PFSK-1 (cell line): ENCODE measurements at regions not wholly inside any gene's neighbourhood (a gene's known extent, or its start where the extent isn't known, plus 50 kb on each side); places are given as distances from the start of the nearest gene placed in this dataset.

ENCODE experiments used
- FOXP2 ChIP-seq: optimal IDR thresholded peaks from 2 replicates; pipeline ENCODE3; 2011; ENCODE audit warnings: borderline replicate concordance, control low read depth, inconsistent platforms; ENCODE audit not compliant: insufficient read depth; ENCODE audit errors: extremely low read length, extremely low read depth
- POLR2AphosphoS5 ChIP-seq: IDR thresholded peaks from 2 replicates; pipeline ENCODE4 v1.6.1; 2012; ENCODE audit warnings: low read depth, mild to moderate bottlenecking, control low read depth, low read length, moderate library complexity
- SIN3A ChIP-seq: IDR thresholded peaks from 2 replicates; pipeline ENCODE4 v1.6.1; 2012; ENCODE audit warnings: mild to moderate bottlenecking, low read length, moderate library complexity, borderline replicate concordance; ENCODE audit not compliant: insufficient read depth
- TAF1 ChIP-seq: IDR thresholded peaks from 2 replicates; pipeline ENCODE4 v1.6.1; 2012; ENCODE audit warnings: low read length, control low read depth, borderline replicate concordance; ENCODE audit not compliant: insufficient read depth
- TF ChIP-seq, protein P1 (sequence below), 2 experiments: IDR thresholded peaks; 2 replicates each; pipeline versions ENCODE4 v1.6.1 to v1.8.0; 2011 to 2012; ENCODE audit warnings: low read depth in 2 of 2, low read length in 2 of 2, control low read depth in 1 of 2, inconsistent platforms in 1 of 2, mild to moderate bottlenecking in 1 of 2, moderate library complexity in 1 of 2; ENCODE audit not compliant: insufficient read depth in 1 of 2

DNA sequence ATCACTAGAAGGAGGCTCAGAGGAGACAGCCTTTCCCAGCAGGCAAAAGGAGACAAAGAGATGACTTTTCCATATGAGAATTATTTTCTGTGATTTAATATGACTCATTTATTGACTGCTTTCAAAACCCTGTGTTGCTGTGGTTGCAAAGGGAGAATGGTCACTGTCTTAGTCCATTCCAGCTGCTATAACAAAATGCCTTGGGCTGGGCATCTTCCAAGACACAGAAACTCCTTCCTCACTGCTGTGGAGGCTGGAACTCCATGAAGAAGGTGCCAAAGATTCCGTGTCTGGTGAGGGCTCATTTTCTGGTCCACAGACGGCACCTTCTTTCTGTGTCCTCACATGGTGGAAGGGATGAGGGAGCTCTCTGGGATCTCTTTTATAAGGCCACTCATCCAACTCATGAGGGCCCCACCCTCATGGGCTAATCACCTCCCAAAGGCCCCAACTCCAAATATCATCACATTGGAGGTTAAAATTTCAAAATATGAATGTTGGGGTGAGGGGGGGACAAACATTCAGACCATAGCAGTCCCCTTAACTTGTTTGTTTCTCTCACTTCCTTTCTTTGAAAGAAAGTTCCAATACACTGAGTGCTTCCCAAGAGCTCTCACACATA lies 252.1 kb upstream of the RAB4A start:
- TF ChIP-seq, protein P1, sequence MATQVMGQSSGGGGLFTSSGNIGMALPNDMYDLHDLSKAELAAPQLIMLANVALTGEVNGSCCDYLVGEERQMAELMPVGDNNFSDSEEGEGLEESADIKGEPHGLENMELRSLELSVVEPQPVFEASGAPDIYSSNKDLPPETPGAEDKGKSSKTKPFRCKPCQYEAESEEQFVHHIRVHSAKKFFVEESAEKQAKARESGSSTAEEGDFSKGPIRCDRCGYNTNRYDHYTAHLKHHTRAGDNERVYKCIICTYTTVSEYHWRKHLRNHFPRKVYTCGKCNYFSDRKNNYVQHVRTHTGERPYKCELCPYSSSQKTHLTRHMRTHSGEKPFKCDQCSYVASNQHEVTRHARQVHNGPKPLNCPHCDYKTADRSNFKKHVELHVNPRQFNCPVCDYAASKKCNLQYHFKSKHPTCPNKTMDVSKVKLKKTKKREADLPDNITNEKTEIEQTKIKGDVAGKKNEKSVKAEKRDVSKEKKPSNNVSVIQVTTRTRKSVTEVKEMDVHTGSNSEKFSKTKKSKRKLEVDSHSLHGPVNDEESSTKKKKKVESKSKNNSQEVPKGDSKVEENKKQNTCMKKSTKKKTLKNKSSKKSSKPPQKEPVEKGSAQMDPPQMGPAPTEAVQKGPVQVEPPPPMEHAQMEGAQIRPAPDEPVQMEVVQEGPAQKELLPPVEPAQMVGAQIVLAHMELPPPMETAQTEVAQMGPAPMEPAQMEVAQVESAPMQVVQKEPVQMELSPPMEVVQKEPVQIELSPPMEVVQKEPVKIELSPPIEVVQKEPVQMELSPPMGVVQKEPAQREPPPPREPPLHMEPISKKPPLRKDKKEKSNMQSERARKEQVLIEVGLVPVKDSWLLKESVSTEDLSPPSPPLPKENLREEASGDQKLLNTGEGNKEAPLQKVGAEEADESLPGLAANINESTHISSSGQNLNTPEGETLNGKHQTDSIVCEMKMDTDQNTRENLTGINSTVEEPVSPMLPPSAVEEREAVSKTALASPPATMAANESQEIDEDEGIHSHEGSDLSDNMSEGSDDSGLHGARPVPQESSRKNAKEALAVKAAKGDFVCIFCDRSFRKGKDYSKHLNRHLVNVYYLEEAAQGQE (IDR thresholded peaks at IDR 0.05; ENCODE audit: insufficient read depth in 1 of 2, low read depth in 2 of 2, low read length in 2 of 2): no peak
- TF ChIP-seq POLR2AphosphoS5 (no peak), TAF1 (no peak), SIN3A (no peak), FOXP2 (no peak)
